Right forelimb (tissue), 1 donor: ENCODE measurements at regions not wholly inside any gene's neighbourhood (a gene's known extent, or its start where the extent isn't known, plus 50 kb on each side); places are given as distances from the start of the nearest gene placed in this dataset.

Source experiments
- DNase-seq: peaks from one replicate; pipeline ENCODE4 v3.0.0-alpha.2; 2018

- no peak for DNase-seq
Observed at GRCh38 chr18:27447451-27447881, 262.4 kb upstream of the CHST9 start.

GRCh38 chr18:27430595-27430994 is 245.5 kb upstream of the CHST9 start:
- DNase-seq = no peak

- no peak for DNase-seq
Observed at GRCh38 chr18:27428716-27429475, 243.8 kb upstream of the CHST9 start.

- no peak for DNase-seq
Observed at GRCh38 chr18:27428120-27428519, 243.0 kb upstream of the CHST9 start.

GRCh38 chr18:27423581-27423980 is 238.5 kb upstream of the CHST9 start:
- DNase-seq = no peak

- DNase-seq = no peak
Observed at GRCh38 chr18:27419646-27420045, 234.5 kb upstream of the CHST9 start.

- no peak for DNase-seq
Observed at GRCh38 chr18:27415495-27415894, 230.4 kb upstream of the CHST9 start.

GRCh38 chr18:27414682-27415081 is 229.6 kb upstream of the CHST9 start:
- DNase-seq = no peak

- peak; percentile 60 for DNase-seq
Observed at GRCh38 chr18:27413495-27414401, 228.6 kb upstream of the CHST9 start.

- DNase-seq = no peak
Observed at GRCh38 chr18:27412556-27412955, 227.4 kb upstream of the CHST9 start.

- no peak for DNase-seq
Observed at GRCh38 chr18:27411911-27412310, 226.8 kb upstream of the CHST9 start.

- no peak for DNase-seq
Observed at GRCh38 chr18:27411013-27411412, 225.9 kb upstream of the CHST9 start.

- DNase-seq = no peak
Observed at GRCh38 chr18:27404855-27405254, 219.7 kb upstream of the CHST9 start.

GRCh38 chr18:27400001-27400400 is 214.9 kb upstream of the CHST9 start:
- no peak for DNase-seq

- DNase-seq = no peak
Observed at GRCh38 chr18:27395752-27396151, 210.6 kb upstream of the CHST9 start.

- DNase-seq = no peak
Observed at GRCh38 chr18:27394687-27395086, 209.6 kb upstream of the CHST9 start.

- no peak for DNase-seq
Observed at GRCh38 chr18:27382567-27383216, 197.6 kb upstream of the CHST9 start.

- DNase-seq = no peak
Observed at GRCh38 chr18:27378431-27379095, 193.5 kb upstream of the CHST9 start.

GRCh38 chr18:27377251-27377650 is 192.1 kb upstream of the CHST9 start:
- no peak for DNase-seq

- no peak for DNase-seq
Observed at GRCh38 chr18:27372386-27372785, 187.3 kb upstream of the CHST9 start.

GRCh38 chr18:27366665-27367064 is 181.6 kb upstream of the CHST9 start:
- no peak for DNase-seq

GRCh38 chr18:27366151-27366550 is 181.0 kb upstream of the CHST9 start:
- DNase-seq = no peak

GRCh38 chr18:27363872-27364271 is 178.8 kb upstream of the CHST9 start:
- no peak for DNase-seq
